Cardiac septum (tissue), 1 donor: ENCODE measurements at regions not wholly inside any gene's neighbourhood (a gene's known extent, or its start where the extent isn't known, plus 50 kb on each side); places are given as distances from the start of the nearest gene placed in this dataset.

Source experiments
- DNase-seq: peaks from one replicate; pipeline ENCODE4 v3.0.0-alpha.2; 2020; ENCODE audit warnings: low spot score
- intact Hi-C: fragments of 100-400 bp; cut with DNase I; formaldehyde crosslinking; loops from one replicate; pipeline ENCODE4 v1.14.0; 2022
- donor health status: DM: no; HTN: no; CAD: no.

DNA sequence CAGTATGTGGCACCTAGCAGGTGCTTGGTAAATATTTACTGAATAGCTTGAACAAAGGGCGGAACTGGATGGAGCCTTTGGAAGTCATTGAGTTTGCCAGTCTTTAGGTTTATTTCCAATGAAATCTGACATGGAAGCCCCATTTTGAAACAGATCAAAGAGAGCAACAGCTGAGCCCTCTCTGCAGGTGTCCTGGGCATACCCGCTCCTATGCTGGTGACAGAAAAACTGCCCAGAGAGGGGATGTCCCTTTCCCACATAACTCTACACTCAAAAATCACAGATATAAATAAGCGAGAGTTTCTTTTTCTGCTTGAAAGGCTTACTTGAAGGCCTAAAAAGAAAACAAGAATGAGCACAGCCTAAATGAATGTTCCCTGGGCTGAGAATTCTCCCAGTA lies 53.0 kb upstream of the RALY start:
- no peak for DNase-seq
- intact Hi-C loops, result loop anchor here (10.0 kb wide), 1 partner anchor 76 kb away; no protein-coding TSS in a partner anchor
